Effector CD8-positive, alpha-beta T cell (primary cell): ENCODE measurements at regions not wholly inside any gene's neighbourhood (a gene's known extent, or its start where the extent isn't known, plus 50 kb on each side); places are given as distances from the start of the nearest gene placed in this dataset.

Experiments used
- DNase-seq: peaks from one replicate; lab custom pipeline; 2025; lab: John Stamatoyannopoulos, UW

DNA sequence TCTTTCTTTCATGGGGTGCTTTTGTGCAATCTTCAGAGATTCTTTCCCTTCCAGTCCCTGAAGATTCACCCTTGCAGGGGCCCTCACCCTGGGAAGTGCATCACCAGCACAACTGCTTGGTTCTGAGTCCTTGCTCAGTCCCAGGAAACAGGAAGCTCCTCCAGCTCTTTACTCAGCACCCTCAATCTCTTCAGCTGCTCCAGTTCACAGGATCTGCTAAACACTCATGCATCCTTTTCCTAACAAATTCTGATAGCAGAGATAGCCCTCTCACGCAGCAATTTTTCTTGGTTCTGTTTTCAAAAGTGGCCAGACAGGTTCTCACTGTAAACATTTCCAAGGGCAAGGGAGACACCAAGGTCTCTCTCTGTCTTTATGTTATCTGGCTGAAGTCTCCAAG, 823.1 kb downstream of the LIG4 start:
- no peak for DNase-seq

GRCh38 chr13:107387525-107387924, 819.6 kb upstream of the ARGLU1 start:
- no peak for DNase-seq

DNA sequence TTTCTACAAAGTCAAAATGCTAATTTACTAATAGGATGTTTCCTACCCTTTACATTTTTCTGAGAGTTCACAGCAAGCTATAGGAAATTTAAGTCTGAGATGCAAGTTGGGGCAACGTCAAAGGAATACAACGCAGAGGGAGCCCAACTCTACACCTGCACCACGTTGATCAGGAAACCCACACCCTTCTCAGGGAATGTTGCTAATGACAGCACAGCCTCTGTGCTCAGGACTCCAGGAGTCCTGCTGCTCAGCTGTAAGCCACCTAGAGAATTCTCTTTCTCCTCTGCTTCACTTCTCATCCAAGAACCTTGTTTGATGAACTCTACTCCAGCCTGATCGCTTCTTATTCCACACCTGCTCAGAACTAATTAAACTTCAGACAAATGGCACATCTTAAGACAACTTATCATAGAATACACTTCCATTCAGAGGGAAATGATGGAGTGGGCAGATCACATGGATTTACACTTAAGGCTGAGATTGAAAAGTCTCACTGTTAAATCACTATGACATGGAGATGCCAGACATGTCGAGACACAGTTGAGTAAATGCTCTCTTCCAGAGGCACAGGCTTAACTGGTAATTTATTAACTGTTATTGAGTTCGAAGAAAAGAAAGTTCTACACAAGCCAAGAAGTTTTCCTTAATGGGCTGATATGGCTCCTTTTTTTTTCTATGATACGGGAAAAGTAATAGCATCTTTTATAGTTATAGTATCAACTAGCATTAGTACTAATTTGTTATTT, 811.6 kb upstream of the ARGLU1 start:
- no peak for DNase-seq

GRCh38 chr13:107376341-107377125, 808.6 kb upstream of the ARGLU1 start:
- no peak for DNase-seq

DNA sequence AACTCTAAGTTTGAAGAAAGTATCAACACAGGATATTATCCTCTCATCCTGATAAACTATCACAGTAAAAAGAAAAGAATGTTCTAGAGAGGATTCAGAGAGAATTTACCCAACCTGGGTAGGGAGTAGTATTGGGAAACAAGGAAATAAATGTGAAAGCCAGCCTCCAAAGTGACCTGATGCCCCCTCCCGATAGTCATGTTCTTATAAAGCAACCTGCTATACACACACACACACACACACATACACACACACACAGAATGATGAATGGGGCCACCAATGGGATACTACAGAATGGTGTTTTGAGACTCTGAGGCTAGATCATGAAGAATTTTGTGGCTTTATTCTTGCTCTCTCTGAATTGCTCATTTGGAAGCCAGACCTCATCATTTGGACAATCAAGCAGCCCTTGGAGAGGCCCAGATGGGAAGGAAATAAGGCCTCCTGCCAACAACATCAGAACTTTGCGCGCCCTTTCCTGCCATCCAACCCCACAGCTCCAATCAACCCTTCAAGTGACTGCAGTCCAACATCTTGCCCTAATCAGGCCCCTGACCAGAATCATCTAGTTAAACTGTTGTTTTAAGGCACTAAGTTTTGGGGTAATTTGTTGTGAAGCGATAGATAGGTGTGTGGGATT, 807.9 kb upstream of the ARGLU1 start:
- DNase-seq: no peak

DNA sequence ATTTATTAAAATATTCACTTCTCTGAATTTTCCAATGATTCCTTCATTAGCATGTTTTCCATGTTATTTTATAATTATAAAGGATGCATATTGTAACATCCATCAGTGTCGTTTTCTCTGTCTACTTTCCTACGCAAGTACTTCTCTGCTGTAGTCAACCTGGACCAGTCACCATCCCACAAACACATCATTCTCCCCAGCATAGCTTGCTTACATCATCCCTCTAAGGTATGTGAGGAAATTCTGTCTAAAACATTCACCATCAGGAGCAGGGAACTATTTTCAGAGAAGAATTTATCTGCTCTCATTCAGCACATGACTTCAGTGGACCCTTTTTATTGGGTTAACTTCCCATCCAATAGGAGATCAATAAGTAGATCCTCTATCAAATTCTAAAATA, 806.1 kb upstream of the ARGLU1 start:
- DNase-seq: no peak

DNA sequence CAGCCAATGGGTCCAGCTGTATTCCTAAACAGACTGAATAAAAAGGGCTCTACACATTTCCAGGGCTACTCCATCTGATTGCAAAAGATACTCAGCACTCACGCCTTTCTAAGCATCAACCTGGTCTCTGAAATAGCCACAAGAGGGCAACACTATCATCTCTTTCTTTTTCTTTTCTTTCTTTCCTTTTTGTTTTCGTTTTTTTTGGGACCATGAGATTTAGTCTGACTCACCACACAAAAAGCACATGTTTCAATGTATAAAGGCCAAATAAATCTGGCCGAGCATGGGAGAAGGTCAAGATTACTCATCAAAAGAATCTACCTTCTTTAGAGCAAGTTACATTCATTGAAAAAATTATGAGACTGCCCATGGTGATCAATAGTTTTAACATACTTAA, 805.6 kb upstream of the ARGLU1 start:
- DNase-seq: no peak

GRCh38 chr13:107370015-107370785, 802.3 kb upstream of the ARGLU1 start:
- DNase-seq: no peak

- DNase-seq: no peak
Observed at GRCh38 chr13:107367258-107367657, 799.3 kb upstream of the ARGLU1 start.

GRCh38 chr13:107365466-107366215, 797.7 kb upstream of the ARGLU1 start:
- DNase-seq: no peak

- no peak for DNase-seq
Observed at GRCh38 chr13:107364658-107365057, 796.7 kb upstream of the ARGLU1 start.

DNA sequence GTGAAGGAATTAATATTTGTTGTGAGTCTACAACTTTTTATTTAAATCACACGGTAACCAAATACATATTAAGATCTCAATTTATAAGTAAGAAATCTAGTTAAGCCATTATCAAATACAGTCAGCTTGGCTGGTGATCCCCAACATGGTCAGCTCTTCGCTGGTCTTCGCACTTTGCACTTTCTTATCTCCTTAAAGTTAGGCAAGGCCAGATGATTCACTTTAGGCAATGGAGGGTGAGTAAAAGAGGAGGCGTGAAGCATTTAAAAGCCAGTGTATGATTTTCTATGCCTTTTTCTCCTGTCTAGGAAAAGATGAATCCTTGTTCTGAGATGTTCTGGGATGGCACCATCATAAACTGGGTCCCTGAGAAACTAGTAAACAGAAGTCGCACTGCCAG, 793.7 kb upstream of the ARGLU1 start:
- no peak for DNase-seq

GRCh38 chr13:107360010-107360409, 792.1 kb upstream of the ARGLU1 start:
- no peak for DNase-seq

- no peak for DNase-seq
Observed at GRCh38 chr13:107358866-107359265, 790.9 kb upstream of the ARGLU1 start.

GRCh38 chr13:107351305-107351704, 783.4 kb upstream of the ARGLU1 start:
- DNase-seq: no peak

- DNase-seq: no peak
Observed at GRCh38 chr13:107348925-107349324, 781.0 kb upstream of the ARGLU1 start.

GRCh38 chr13:107348471-107348870, 780.5 kb upstream of the ARGLU1 start:
- no peak for DNase-seq

- no peak for DNase-seq
Observed at GRCh38 chr13:107347641-107348369, 779.9 kb upstream of the ARGLU1 start.

DNA sequence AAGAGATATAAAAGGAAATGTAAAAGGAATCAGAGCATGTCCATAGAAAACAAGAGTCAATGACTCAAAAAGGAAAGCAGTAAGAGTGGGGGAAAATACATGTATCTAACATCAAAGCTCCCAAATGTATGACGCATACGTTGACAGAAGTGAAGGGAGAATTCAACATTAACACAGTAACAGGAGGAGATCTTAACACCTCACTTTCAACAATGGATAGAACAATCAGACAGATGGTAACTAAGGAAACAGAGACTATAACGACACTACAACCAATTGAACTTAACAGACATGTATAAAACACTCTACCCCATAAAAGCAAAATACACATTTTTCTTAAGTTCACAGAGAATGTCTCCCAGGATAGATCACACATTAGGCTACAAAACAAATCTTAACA, 774.8 kb upstream of the ARGLU1 start:
- DNase-seq: no peak

- DNase-seq: no peak
Observed at GRCh38 chr13:107339209-107339608, 771.3 kb upstream of the ARGLU1 start.

- DNase-seq: no peak
Observed at GRCh38 chr13:107332188-107332587, 764.3 kb upstream of the ARGLU1 start.
